ENCODE measurements at regions not wholly inside any gene's neighbourhood (a gene's known extent, or its start where the extent isn't known, plus 50 kb on each side); places are given as distances from the start of the nearest gene placed in this dataset.

- TF ChIP-seq POLR2A (IDR thresholded peaks at IDR 0.05; ENCODE audit: low read length) (no peak), GATA1 (IDR thresholded peaks at IDR 0.05; ENCODE audit: low read depth, low read length) (no peak)
Observed at GRCh38 chr9:126080641-126081040, 246.0 kb upstream of the MVB12B start.

Measured in erythroblast (primary cell).